Kidney (tissue), 10 donors: ENCODE measurements at regions not wholly inside any gene's neighbourhood (a gene's known extent, or its start where the extent isn't known, plus 50 kb on each side); places are given as distances from the start of the nearest gene placed in this dataset.
"Not testable (repeated sequence)": the region's sequence is repeated elsewhere in the genome, so short reads cannot be mapped to it uniquely, and the experiment has no call there.

Experiments used
- DNase-seq, 5 donors: peaks; one replicate each; pipeline ENCODE4 v3.0.0-alpha.2; 2013 to 2020
- FAIRE-seq: peaks from 2 replicates; lab custom pipeline; 2012; peaks lifted over from hg19 to GRCh38; lab: Jason Lieb, UNC
- H3K27ac ChIP-seq, 2 donors: one replicate each; pipeline ENCODE4 v1.7.0; 2013; ENCODE audit warnings: low read depth in 2 of 2, low read length in 2 of 2, inconsistent platforms in 1 of 2
- H3K27me3 ChIP-seq: one replicate; pipeline ENCODE4 v1.7.1; 2013; ENCODE audit warnings: low read length, inconsistent platforms; ENCODE audit not compliant: control insufficient read depth, insufficient read depth
- H3K36me3 ChIP-seq, 3 donors: one replicate each; pipeline versions ENCODE4 v1.7.0 to v1.7.1; 2013; ENCODE audit warnings: low read length in 3 of 3, control low read depth in 1 of 3, inconsistent platforms in 1 of 3; ENCODE audit not compliant: insufficient read depth in 3 of 3, control insufficient read depth in 2 of 3
- H3K4me1 ChIP-seq, 3 donors: one replicate each; pipeline versions ENCODE4 v1.7.0 to v1.7.1; 2013; ENCODE audit warnings: low read length in 3 of 3, inconsistent platforms in 1 of 3, low read depth in 1 of 3; ENCODE audit not compliant: control insufficient read depth in 2 of 3, insufficient read depth in 2 of 3
- H3K4me3 ChIP-seq, 3 donors: one replicate each; pipeline versions ENCODE4 v1.7.0 to v1.8.1; 2013; ENCODE audit warnings: low read length in 3 of 3, control low read depth in 1 of 3, inconsistent platforms in 1 of 3
- H3K9ac ChIP-seq, 3 donors: one replicate each; pipeline versions ENCODE4 v1.7.0 to v1.7.1; 2013; ENCODE audit warnings: low read length in 3 of 3, control low read depth in 1 of 3, inconsistent platforms in 1 of 3
- H3K9me3 ChIP-seq, 3 donors: one replicate each; pipeline versions ENCODE4 v1.7.0 to v1.7.1; 2013; ENCODE audit warnings: low read length in 3 of 3, control low read depth in 1 of 3, inconsistent platforms in 1 of 3; ENCODE audit not compliant: control insufficient read depth in 2 of 3, insufficient read depth in 1 of 3
- intact Hi-C: fragments of 100-400 bp; cut with DNase I; formaldehyde crosslinking; loops from one replicate; pipeline ENCODE4 v1.11.1; 2022
- donor health status: control.
- donor health status: control.
- donor health status: DM: yes; HTN: yes; CAD: no.
- donor health status: Normal renal cell carcinoma (clear cell type).

DNA sequence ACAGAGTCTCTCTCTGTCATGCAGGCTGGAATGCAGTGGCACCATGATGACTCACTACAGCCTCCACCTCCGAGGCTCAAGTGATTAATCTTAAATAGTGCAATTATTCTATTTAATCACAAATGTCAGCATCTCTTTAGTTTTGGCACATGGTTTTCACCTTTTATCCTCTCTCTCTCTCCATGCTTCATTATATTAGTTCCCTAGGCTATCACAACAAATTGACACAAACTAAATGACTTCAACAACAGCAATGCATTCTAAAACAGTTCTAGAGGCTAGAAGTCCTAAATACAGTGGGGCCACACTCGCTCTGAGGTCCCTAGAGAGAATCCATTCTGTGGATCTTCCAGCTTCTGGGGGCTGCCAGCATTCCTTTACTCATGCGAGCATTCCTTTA, 178.2 kb upstream of the ZNG1F start:
- intact Hi-C loops, H3K9ac ChIP-seq, FAIRE-seq, H3K27me3 ChIP-seq, H3K27ac ChIP-seq, H3K36me3 ChIP-seq, DNase-seq, H3K4me3 ChIP-seq, H3K9me3 ChIP-seq, H3K4me1 ChIP-seq: not testable (repeated sequence)

DNA sequence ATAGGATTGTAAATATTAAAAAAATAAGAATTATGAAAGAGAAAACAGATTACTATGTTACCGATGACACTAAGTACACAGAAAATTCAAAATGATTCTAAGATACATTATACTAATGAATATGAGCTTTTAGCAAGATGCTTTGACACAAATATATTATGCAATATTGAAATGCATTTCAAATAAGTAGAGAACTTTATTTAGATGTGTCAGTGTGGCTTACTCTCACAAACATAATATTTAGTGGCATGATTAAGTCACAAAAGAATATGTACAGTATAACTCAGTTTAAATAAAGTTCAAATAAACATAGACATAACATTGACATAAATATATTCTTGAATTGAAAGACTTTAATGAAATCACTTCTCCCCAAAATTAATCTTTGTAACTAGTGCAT, 172.7 kb upstream of the ZNG1F start:
- FAIRE-seq, H3K4me1 ChIP-seq, H3K4me3 ChIP-seq, H3K9me3 ChIP-seq, H3K27me3 ChIP-seq, H3K27ac ChIP-seq, H3K36me3 ChIP-seq, intact Hi-C loops, H3K9ac ChIP-seq, DNase-seq: not testable (repeated sequence)

- FAIRE-seq, H3K9me3 ChIP-seq, intact Hi-C loops, H3K36me3 ChIP-seq, H3K27me3 ChIP-seq, H3K4me1 ChIP-seq: not testable (repeated sequence)
- Histone ChIP-seq H3K27ac (peak overlapping the region in 1 of 2 donors; percentile 69), H3K9ac (peak overlapping the region in 2 of 3 donors; percentile 33 to 67), H3K4me3 (peak overlapping the region; percentile 67 to 70 (median 69))
- DNase-seq, result peak; percentile 40 to 79 (median 60)
Observed at GRCh38 chr9:41359116-41359515, 170.0 kb upstream of the ZNG1F start.

- H3K36me3 ChIP-seq, H3K4me1 ChIP-seq, H3K9me3 ChIP-seq, FAIRE-seq, intact Hi-C loops, H3K27me3 ChIP-seq: not testable (repeated sequence)
- peak; percentile 85 to 94 (median 89) for DNase-seq
- Histone ChIP-seq H3K27ac (peak overlapping the region in 1 of 2 donors; percentile 69), H3K4me3 (peak overlapping the region; percentile 67 to 70 (median 69)), H3K9ac (peak overlapping the region in 1 of 3 donors; percentile 67)
Observed at GRCh38 chr9:41358682-41359081, 169.6 kb upstream of the ZNG1F start.

DNA sequence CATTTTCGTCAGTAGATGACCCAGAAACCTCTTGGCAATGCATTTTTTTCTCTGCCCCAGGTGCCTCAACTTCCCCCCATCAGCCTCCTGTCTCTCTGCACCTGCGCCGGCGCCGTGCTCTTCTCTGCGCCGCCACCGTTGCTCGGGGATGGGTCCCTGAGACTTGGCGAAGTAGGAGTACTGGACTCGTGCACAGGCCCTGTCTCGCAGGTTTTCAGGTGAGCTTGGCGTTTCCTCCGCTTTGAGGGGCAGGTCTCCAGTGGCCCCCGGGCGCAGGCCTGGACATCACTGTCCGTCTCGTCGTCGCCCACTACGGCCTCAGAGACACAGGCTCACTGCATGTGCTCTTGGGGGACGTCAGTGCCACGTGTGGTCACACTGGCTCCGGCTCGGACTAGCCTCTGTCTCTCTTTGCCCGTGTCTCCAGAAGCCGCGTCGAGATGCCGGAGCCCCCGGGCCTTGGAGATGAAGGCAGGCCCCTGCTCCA, 168.8 kb upstream of the ZNG1F start:
- H3K9me3 ChIP-seq, H3K9ac ChIP-seq, FAIRE-seq, intact Hi-C loops, H3K36me3 ChIP-seq, H3K4me3 ChIP-seq, H3K4me1 ChIP-seq, H3K27me3 ChIP-seq, H3K27ac ChIP-seq: not testable (repeated sequence)
- peak in 4 of 5 donors; percentile 1 to 57 (median 20) for DNase-seq

GRCh38 chr9:41357350-41357748, 168.2 kb upstream of the ZNG1F start:
- H3K4me1 ChIP-seq, H3K27ac ChIP-seq, H3K4me3 ChIP-seq, H3K9ac ChIP-seq, H3K9me3 ChIP-seq, H3K36me3 ChIP-seq, intact Hi-C loops, FAIRE-seq, H3K27me3 ChIP-seq: not testable (repeated sequence)
- DNase-seq, result peak in 3 of 5 donors; percentile 0 to 50 (median 39)

GRCh38 chr9:41356588-41357349, 167.7 kb upstream of the ZNG1F start:
- FAIRE-seq, intact Hi-C loops, H3K9ac ChIP-seq, H3K27ac ChIP-seq, H3K36me3 ChIP-seq, H3K4me3 ChIP-seq, H3K9me3 ChIP-seq, H3K4me1 ChIP-seq, H3K27me3 ChIP-seq: not testable (repeated sequence)
- peak; percentile 55 to 96 (median 67) for DNase-seq

GRCh38 chr9:41355712-41356450, 166.8 kb upstream of the ZNG1F start:
- H3K4me3 ChIP-seq, intact Hi-C loops, H3K27ac ChIP-seq, H3K9ac ChIP-seq, H3K36me3 ChIP-seq, H3K4me1 ChIP-seq, H3K27me3 ChIP-seq, FAIRE-seq, DNase-seq, H3K9me3 ChIP-seq: not testable (repeated sequence)
